ENCODE measurements at regions not wholly inside any gene's neighbourhood (a gene's known extent, or its start where the extent isn't known, plus 50 kb on each side); places are given as distances from the start of the nearest gene placed in this dataset.

GRCh38 chr4:57989430-57989829, 879.2 kb upstream of the IGFBP7 start:
- intact Hi-C loops (cut with DNase I; ENCODE audit: low total_unique reads) = loop anchor here (10.0 kb wide), 1 partner anchor 995 kb away; no protein-coding TSS in a partner anchor
- Histone ChIP-seq H3K27ac (no peak overlapping the region), H3K27me3 (no peaks in the 10 kb centered on the region), H3K9me3 (no peaks in the 10 kb centered on the region), H3K4me3 (no peak overlapping the region), H3K36me3 (no peaks in the 10 kb centered on the region), H3K4me1 (no peaks in the 10 kb centered on the region)
- TF ChIP-seq POLR2A (IDR thresholded peaks at IDR 0.05) (no peak), POLR2AphosphoS5 (IDR thresholded peaks at IDR 0.05) (no peak)
- TF ChIP-seq, protein P1, sequence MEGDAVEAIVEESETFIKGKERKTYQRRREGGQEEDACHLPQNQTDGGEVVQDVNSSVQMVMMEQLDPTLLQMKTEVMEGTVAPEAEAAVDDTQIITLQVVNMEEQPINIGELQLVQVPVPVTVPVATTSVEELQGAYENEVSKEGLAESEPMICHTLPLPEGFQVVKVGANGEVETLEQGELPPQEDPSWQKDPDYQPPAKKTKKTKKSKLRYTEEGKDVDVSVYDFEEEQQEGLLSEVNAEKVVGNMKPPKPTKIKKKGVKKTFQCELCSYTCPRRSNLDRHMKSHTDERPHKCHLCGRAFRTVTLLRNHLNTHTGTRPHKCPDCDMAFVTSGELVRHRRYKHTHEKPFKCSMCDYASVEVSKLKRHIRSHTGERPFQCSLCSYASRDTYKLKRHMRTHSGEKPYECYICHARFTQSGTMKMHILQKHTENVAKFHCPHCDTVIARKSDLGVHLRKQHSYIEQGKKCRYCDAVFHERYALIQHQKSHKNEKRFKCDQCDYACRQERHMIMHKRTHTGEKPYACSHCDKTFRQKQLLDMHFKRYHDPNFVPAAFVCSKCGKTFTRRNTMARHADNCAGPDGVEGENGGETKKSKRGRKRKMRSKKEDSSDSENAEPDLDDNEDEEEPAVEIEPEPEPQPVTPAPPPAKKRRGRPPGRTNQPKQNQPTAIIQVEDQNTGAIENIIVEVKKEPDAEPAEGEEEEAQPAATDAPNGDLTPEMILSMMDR (IDR thresholded peaks at IDR 0.05) = no peak
- no peak for DNase-seq (ENCODE audit: low spot score in 2 of 2)

DNA sequence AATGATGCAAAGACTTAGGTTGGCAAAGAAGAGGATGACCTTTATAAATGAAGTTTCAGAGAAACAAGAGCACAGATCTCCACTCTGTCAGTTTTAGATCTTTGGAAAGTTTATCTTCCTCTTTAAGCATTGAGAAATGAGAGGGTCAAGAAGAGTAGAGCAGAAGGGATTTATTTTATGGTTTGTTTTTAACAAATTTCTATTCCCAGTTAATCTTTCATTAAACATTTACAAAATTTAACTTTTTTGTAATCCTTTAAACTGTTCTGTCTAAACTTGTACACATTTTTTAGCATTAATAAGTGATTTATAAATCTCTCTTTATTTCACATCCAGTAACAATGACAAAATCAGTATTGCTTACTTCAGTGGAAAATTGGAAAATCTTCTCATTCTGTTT, 875.0 kb upstream of the IGFBP7 start:
- intact Hi-C loops (cut with DNase I; ENCODE audit: low total_unique reads) = loop anchor here (10.0 kb wide), 1 partner anchor 1000 kb away; no protein-coding TSS in a partner anchor
- Histone ChIP-seq H3K4me3 (no peak overlapping the region), H3K4me1 (no peaks in the 10 kb centered on the region), H3K9me3 (no peaks in the 10 kb centered on the region), H3K27me3 (peaks cover 0 to 5% of the 10 kb centered on the region in 2 donors), H3K27ac (no peak overlapping the region), H3K36me3 (no peaks in the 10 kb centered on the region)
- TF ChIP-seq POLR2A (IDR thresholded peaks at IDR 0.05) (no peak), POLR2AphosphoS5 (IDR thresholded peaks at IDR 0.05) (no peak)
- TF ChIP-seq, protein P1 (IDR thresholded peaks at IDR 0.05) = no peak
- no peak for DNase-seq (ENCODE audit: low spot score in 2 of 2)

DNA sequence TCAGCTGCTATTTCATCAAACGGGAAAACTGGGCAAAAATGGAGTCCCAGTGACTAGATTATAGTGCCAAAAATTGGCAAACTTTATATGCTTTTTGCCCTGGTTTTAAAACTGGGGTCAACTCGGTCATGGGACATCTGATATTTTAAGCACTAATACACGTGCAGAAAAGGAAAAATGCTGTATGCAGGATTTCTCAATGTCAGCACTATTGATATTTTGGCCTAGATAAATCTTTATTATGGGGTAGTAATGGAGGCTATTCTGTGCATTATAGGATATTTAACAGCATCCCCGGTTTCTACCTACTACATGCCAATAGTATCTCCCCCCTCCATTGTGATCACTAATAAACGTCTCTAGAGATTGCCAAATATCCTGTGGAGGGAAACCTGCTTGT, 870.9 kb upstream of the IGFBP7 start:
- Histone ChIP-seq H3K36me3 (no peaks in the 10 kb centered on the region), H3K4me3 (no peak overlapping the region), H3K4me1 (no peaks in the 10 kb centered on the region), H3K9me3 (no peaks in the 10 kb centered on the region), H3K27me3 (peaks cover 0 to 5% of the 10 kb centered on the region in 2 donors), H3K27ac (no peak overlapping the region)
- no peak for TF ChIP-seq POLR2AphosphoS5 (IDR thresholded peaks at IDR 0.05)
- TF ChIP-seq, protein P1 (IDR thresholded peaks at IDR 0.05) = no peak
- no peak for TF ChIP-seq POLR2A (IDR thresholded peaks at IDR 0.05)
- no peak for DNase-seq (ENCODE audit: low spot score in 2 of 2)
- intact Hi-C loops (cut with DNase I; ENCODE audit: low total_unique reads) = loop anchor here (10.0 kb wide), 1 partner anchor 1004 kb away; no protein-coding TSS in a partner anchor

DNA sequence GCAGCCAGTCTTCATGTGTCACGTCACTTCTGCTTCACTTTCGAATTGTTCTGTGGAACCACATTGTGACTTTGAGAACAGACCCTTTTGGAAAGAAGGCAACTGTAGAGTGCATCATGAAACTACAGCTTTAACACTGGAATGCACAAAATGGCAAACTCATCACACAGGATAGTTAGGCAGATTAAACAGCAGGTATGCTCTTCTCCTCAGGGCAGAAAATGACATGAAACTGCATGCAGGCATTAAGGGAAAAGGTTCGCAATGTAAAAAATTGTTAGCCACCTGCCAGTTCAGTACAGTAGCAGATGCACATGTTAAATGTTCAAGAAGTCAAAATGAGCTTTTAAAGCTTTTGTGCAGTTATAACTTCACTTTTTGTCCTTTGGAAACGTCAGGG, 864.6 kb upstream of the IGFBP7 start:
- H3K27me3 ChIP-seq = no peaks in the 10 kb centered on the region
- H3K36me3 ChIP-seq = no peaks in the 10 kb centered on the region
- H3K27ac ChIP-seq = no peak overlapping the region
- no peak for DNase-seq (ENCODE audit: low spot score in 2 of 2)
- H3K4me1 ChIP-seq = no peaks in the 10 kb centered on the region
- H3K9me3 ChIP-seq = no peaks in the 10 kb centered on the region
- intact Hi-C loops (cut with DNase I; ENCODE audit: low total_unique reads) = no loop called here
- H3K4me3 ChIP-seq = no peak overlapping the region
- no peak for TF ChIP-seq POLR2A (IDR thresholded peaks at IDR 0.05)
- no peak for TF ChIP-seq POLR2AphosphoS5 (IDR thresholded peaks at IDR 0.05)
- TF ChIP-seq, protein P1 (IDR thresholded peaks at IDR 0.05) = no peak

- intact Hi-C loops (cut with DNase I; ENCODE audit: low total_unique reads) = no loop called here
- TF ChIP-seq POLR2AphosphoS5 (IDR thresholded peaks at IDR 0.05) (no peak), POLR2A (IDR thresholded peaks at IDR 0.05) (no peak)
- TF ChIP-seq, protein P1 (IDR thresholded peaks at IDR 0.05) = no peak
Observed at GRCh38 chr4:57973819-57974218, 863.6 kb upstream of the IGFBP7 start.

More at GRCh38 chr4:57973819-57974218, 863.6 kb upstream of the IGFBP7 start:
- Histone ChIP-seq H3K36me3 (no peaks in the 10 kb centered on the region), H3K9me3 (no peaks in the 10 kb centered on the region), H3K27ac (no peak overlapping the region), H3K27me3 (no peaks in the 10 kb centered on the region), H3K4me3 (no peak overlapping the region), H3K4me1 (no peaks in the 10 kb centered on the region)
- no peak for DNase-seq (ENCODE audit: low spot score in 2 of 2)
